ENCODE measurements at regions not wholly inside any gene's neighbourhood (a gene's known extent, or its start where the extent isn't known, plus 50 kb on each side); places are given as distances from the start of the nearest gene placed in this dataset.
"Not testable (repeated sequence)": the region's sequence is repeated elsewhere in the genome, so short reads cannot be mapped to it uniquely, and the experiment has no call there.

DNA sequence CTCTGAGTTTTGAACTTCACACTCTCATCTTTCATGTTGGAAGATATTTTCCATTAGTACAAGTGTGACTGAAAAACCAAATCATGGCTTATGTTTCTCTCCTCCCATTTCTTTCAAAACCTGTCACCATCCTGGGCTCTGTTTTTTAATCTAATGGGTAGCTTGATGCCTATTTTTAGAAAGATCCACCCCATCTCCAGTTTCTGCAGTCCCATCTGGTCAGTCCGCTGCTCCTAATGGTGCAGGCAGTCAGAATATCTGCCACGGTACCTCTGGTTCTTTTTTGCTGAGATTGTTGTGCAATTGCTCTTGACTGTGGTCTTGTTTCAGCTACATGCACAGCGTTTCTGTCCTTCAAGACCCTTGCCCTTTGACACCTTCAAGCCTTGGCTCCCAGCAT is 240.9 kb upstream of the CADM2 start:
- H3K27ac ChIP-seq, result no peak overlapping the region
- H3K27me3 ChIP-seq (ENCODE audit: insufficient read depth, low read depth, severe bottlenecking), result no peaks in the 10 kb centered on the region
- no peak overlapping the region for H3K4me3 ChIP-seq (ENCODE audit: low read depth, low read length)
- H3K36me3 ChIP-seq, result no peaks in the 10 kb centered on the region
- no peaks in the 10 kb centered on the region for H3K9me3 ChIP-seq (ENCODE audit: severe bottlenecking)
- DNase-seq, result no peak
- TF ChIP-seq, protein P1, sequence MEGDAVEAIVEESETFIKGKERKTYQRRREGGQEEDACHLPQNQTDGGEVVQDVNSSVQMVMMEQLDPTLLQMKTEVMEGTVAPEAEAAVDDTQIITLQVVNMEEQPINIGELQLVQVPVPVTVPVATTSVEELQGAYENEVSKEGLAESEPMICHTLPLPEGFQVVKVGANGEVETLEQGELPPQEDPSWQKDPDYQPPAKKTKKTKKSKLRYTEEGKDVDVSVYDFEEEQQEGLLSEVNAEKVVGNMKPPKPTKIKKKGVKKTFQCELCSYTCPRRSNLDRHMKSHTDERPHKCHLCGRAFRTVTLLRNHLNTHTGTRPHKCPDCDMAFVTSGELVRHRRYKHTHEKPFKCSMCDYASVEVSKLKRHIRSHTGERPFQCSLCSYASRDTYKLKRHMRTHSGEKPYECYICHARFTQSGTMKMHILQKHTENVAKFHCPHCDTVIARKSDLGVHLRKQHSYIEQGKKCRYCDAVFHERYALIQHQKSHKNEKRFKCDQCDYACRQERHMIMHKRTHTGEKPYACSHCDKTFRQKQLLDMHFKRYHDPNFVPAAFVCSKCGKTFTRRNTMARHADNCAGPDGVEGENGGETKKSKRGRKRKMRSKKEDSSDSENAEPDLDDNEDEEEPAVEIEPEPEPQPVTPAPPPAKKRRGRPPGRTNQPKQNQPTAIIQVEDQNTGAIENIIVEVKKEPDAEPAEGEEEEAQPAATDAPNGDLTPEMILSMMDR (IDR thresholded peaks at IDR 0.05; ENCODE audit: low read depth, low read length), result no peak

DNA sequence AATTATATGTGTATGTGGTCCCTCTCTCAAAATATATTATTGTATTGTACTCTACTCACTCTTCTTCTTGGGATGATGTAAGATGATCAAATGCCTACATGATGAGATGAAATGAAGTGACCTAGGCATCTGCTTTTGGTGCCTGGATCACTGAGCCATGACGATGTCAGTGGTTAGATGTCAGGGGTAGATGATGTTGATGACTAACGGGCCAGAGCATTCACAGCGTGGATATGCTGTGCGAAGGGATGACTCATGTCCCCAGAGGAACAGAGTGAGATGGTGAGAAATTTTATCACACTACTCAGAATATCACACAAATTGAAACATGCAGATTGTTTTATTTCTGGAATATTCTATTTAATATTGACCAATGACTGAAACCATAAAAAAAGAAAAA is 233.9 kb upstream of the CADM2 start:
- H3K36me3 ChIP-seq, result no peaks in the 10 kb centered on the region
- no peak overlapping the region for H3K27ac ChIP-seq
- DNase-seq, result no peak
- no peaks in the 10 kb centered on the region for H3K9me3 ChIP-seq (ENCODE audit: severe bottlenecking)
- no peaks in the 10 kb centered on the region for H3K27me3 ChIP-seq (ENCODE audit: insufficient read depth, low read depth, severe bottlenecking)
- no peak overlapping the region for H3K4me3 ChIP-seq (ENCODE audit: low read depth, low read length)
- TF ChIP-seq, protein P1 (IDR thresholded peaks at IDR 0.05; ENCODE audit: low read depth, low read length), result no peak

DNA sequence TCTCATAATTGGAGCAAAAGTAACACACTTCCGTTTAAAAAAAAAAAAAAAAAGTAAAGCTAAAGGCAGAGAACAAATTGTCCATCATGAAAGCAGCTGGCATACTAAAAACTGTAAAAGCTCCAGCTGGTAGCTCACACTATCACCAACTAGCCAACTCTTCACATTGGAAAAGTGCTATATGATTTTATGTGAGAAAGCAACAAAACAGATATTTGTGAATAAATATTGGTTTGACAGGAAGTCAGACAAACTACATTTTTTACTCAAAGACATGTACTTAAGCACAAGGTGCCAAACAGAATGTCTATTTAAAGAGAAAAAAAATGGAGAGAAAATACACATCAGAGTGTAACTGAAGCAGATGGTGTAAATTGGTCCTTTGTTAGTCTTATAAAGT is 231.2 kb upstream of the CADM2 start:
- H3K36me3 ChIP-seq, result no peaks in the 10 kb centered on the region
- H3K4me3 ChIP-seq (ENCODE audit: low read depth, low read length), result no peak overlapping the region
- H3K27ac ChIP-seq, result no peak overlapping the region
- TF ChIP-seq, protein P1 (IDR thresholded peaks at IDR 0.05; ENCODE audit: low read depth, low read length), result no peak
- DNase-seq, result no peak
- H3K9me3 ChIP-seq (ENCODE audit: severe bottlenecking), result no peaks in the 10 kb centered on the region
- no peaks in the 10 kb centered on the region for H3K27me3 ChIP-seq (ENCODE audit: insufficient read depth, low read depth, severe bottlenecking)

DNA sequence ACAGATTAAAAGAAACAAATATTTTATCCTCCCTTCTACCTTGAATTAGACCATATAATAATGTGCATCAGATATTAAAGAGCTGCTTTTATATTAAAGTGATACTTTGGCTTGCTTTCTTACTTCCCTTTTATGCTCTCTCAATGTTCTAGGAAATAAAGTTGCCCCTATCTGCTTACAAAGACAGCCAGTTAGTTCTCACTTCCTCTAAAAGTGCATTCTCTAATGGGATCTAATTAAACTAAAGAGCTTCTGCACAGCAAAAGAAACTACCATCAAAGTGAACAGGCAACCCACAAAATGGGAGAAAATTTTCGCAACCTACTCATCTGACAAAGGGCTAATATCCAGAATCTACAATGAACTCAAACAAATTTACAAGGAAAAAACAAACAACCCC is 224.1 kb upstream of the CADM2 start:
- H3K27me3 ChIP-seq (ENCODE audit: insufficient read depth, low read depth, severe bottlenecking); H3K4me3 ChIP-seq (ENCODE audit: low read depth, low read length); DNase-seq; H3K27ac ChIP-seq; H3K9me3 ChIP-seq (ENCODE audit: severe bottlenecking); H3K36me3 ChIP-seq: not testable (repeated sequence)

DNA sequence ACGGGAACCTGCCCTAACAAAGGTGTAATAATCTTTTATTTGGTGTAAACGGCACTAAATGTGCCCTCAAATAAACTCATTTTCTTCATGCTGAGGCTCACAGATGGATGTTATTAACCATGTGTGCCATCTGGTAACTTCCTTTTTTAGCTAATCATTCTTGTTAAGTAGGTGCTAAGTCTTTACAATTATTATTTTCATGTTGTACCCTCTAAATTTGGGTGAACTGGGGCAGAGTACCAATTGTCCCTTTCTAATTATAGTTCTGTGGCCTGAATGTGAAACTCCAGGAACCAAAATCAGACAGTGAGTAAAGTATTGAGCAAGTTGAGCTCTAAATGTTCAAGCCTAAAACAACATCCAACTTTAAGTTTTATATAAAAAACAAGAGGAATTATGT is 220.7 kb upstream of the CADM2 start:
- no peak overlapping the region for H3K27ac ChIP-seq
- no peak for DNase-seq

DNA sequence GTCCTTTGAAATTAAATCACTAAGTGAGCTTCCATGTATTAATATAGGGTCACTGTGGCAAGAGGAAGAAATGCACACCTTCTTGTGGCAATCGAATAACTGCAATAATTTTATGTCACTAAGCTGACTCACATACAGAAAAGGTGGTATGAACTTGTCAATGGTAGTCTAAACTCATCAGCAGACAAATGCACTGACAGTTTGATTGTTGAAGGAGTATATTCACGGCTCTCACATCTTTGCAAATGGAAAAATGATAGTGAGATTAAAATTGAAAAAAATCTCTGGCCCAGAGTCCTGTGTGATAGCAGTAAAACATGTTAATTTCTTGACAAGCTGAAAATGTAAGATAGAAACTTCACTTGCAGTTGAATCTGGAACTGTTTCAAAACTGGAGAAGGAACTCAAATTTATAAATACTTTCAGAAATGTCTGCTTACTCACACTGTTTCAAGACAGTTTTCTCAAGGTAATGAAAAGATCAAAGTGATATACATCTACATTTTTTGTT is 215.8 kb upstream of the CADM2 start:
- Histone ChIP-seq H3K36me3 (no peaks in the 10 kb centered on the region), H3K4me3 (ENCODE audit: low read depth, low read length) (no peak overlapping the region), H3K27ac (no peak overlapping the region), H3K27me3 (ENCODE audit: insufficient read depth, low read depth, severe bottlenecking) (no peaks in the 10 kb centered on the region), H3K9me3 (ENCODE audit: severe bottlenecking) (no peaks in the 10 kb centered on the region)
- TF ChIP-seq, protein P1 (IDR thresholded peaks at IDR 0.05; ENCODE audit: low read depth, low read length), result no peak
- DNase-seq, result no peak

More for the DNA sequence above, 220.7 kb upstream of the CADM2 start:
- H3K9me3 ChIP-seq (ENCODE audit: severe bottlenecking), result no peaks in the 10 kb centered on the region
- no peaks in the 10 kb centered on the region for H3K36me3 ChIP-seq
- H3K27me3 ChIP-seq (ENCODE audit: insufficient read depth, low read depth, severe bottlenecking), result no peaks in the 10 kb centered on the region
- TF ChIP-seq, protein P1 (IDR thresholded peaks at IDR 0.05; ENCODE audit: low read depth, low read length), result no peak
- no peak overlapping the region for H3K4me3 ChIP-seq (ENCODE audit: low read depth, low read length)
